Peyer's patch (tissue), 4 donors: ENCODE measurements at regions not wholly inside any gene's neighbourhood (a gene's known extent, or its start where the extent isn't known, plus 50 kb on each side); places are given as distances from the start of the nearest gene placed in this dataset.
A peak's percentile ranks its signal among the peaks of the same experiment; 100 is the strongest.

Experiments used
- DNase-seq, 3 donors: peaks; one replicate each; pipeline ENCODE4 v3.0.0-alpha.2; 2017 to 2019
- H3K27ac ChIP-seq, 4 donors: fragments of 200-600 bp; sonication (generic); one replicate each; pipeline ENCODE4 v1.5.1; 2016 to 2019
- H3K27me3 ChIP-seq, 2 donors: fragments of 200-600 bp; sonication (generic); one replicate each; pipeline ENCODE4 v1.5.1; 2019
- H3K36me3 ChIP-seq, 3 donors: fragments of 200-600 bp; sonication (generic); one replicate each; pipeline ENCODE4 v1.5.1; 2016 to 2019
- H3K4me1 ChIP-seq, 4 donors: fragments of 200-600 bp; sonication (generic); one replicate each; pipeline ENCODE4 v1.5.1; 2016 to 2019
- H3K4me3 ChIP-seq, 4 donors: fragments of 200-600 bp; sonication (generic); 1 replicate in 3 of 4; 2 replicates in 1 of 4; pipeline ENCODE4 v1.5.1; 2016 to 2019; ENCODE audit warnings: mild to moderate bottlenecking in 1 of 4
- H3K9me3 ChIP-seq, 4 donors: fragments of 200-600 bp; sonication (generic); one replicate each; pipeline ENCODE4 v1.5.1; 2016 to 2019; ENCODE audit warnings: mild to moderate bottlenecking in 1 of 4
- POLR2A ChIP-seq, 2 donors: fragments of 450-650 bp; IDR thresholded peaks; one replicate each; pipeline ENCODE4 v1.5.1; 2017; ENCODE audit warnings: antibody characterized with exemption in 2 of 2, mild to moderate bottlenecking in 2 of 2, moderate library complexity in 2 of 2
- TF ChIP-seq, protein P1 (sequence below), 6 experiments: fragments of 450-650 bp in 4 of 6; fragments of 200-600 bp in 2 of 6; sonication (generic) in 1 of 6; IDR thresholded peaks; one replicate each; pipeline ENCODE4 v1.5.1; 2017 to 2019; ENCODE audit warnings: antibody characterized with exemption in 6 of 6, mild to moderate bottlenecking in 3 of 6, moderate library complexity in 1 of 6

GRCh38 chr1:36580524-36580923 is 97.8 kb upstream of the CSF3R start:
- Histone ChIP-seq H3K4me1 (no peaks in the 10 kb centered on the region), H3K4me3 (no peak overlapping the region), H3K27ac (no peak overlapping the region), H3K27me3 (no peaks in the 10 kb centered on the region), H3K36me3 (no peaks in the 10 kb centered on the region), H3K9me3 (no peaks in the 10 kb centered on the region)
- no peak for DNase-seq
- TF ChIP-seq POLR2A (IDR thresholded peaks at IDR 0.05) = no peak
- TF ChIP-seq, protein P1, sequence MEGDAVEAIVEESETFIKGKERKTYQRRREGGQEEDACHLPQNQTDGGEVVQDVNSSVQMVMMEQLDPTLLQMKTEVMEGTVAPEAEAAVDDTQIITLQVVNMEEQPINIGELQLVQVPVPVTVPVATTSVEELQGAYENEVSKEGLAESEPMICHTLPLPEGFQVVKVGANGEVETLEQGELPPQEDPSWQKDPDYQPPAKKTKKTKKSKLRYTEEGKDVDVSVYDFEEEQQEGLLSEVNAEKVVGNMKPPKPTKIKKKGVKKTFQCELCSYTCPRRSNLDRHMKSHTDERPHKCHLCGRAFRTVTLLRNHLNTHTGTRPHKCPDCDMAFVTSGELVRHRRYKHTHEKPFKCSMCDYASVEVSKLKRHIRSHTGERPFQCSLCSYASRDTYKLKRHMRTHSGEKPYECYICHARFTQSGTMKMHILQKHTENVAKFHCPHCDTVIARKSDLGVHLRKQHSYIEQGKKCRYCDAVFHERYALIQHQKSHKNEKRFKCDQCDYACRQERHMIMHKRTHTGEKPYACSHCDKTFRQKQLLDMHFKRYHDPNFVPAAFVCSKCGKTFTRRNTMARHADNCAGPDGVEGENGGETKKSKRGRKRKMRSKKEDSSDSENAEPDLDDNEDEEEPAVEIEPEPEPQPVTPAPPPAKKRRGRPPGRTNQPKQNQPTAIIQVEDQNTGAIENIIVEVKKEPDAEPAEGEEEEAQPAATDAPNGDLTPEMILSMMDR (IDR thresholded peaks at IDR 0.05) = no peak

DNA sequence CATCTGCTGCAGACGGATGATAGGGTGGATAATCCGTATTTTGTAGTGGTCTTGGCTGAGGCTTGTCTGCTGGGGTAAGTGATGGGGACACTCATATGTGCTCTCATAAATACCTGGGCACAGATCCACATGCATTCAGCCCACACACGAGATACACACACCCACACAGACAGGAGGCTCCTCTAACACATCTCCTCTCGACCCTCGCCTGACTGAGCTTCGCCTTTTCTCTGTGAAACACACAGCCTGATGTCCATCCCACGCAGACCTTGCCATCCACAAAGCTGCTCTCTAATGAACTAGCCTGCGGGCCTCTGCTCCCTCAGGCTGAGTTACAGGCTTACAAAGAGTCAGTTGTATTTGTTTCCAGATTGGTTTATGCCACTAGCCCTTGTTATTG is 96.3 kb upstream of the CSF3R start:
- Histone ChIP-seq H3K27me3 (no peaks in the 10 kb centered on the region), H3K4me1 (no peaks in the 10 kb centered on the region), H3K36me3 (no peaks in the 10 kb centered on the region), H3K27ac (no peak overlapping the region), H3K4me3 (no peak overlapping the region), H3K9me3 (no peaks in the 10 kb centered on the region)
- DNase-seq = no peak
- TF ChIP-seq, protein P1 (IDR thresholded peaks at IDR 0.05) = no peak
- TF ChIP-seq POLR2A (IDR thresholded peaks at IDR 0.05) = no peak

GRCh38 chr1:36576551-36577110 is 93.9 kb upstream of the CSF3R start:
- H3K36me3 ChIP-seq = no peaks in the 10 kb centered on the region
- H3K4me3 ChIP-seq = no peak overlapping the region
- no peak overlapping the region for H3K27ac ChIP-seq
- no peaks in the 10 kb centered on the region for H3K27me3 ChIP-seq
- H3K9me3 ChIP-seq = no peaks in the 10 kb centered on the region
- no peak for DNase-seq
- no peaks in the 10 kb centered on the region for H3K4me1 ChIP-seq
- TF ChIP-seq POLR2A (IDR thresholded peaks at IDR 0.05) = no peak
- TF ChIP-seq, protein P1 (IDR thresholded peaks at IDR 0.05) = no peak

DNA sequence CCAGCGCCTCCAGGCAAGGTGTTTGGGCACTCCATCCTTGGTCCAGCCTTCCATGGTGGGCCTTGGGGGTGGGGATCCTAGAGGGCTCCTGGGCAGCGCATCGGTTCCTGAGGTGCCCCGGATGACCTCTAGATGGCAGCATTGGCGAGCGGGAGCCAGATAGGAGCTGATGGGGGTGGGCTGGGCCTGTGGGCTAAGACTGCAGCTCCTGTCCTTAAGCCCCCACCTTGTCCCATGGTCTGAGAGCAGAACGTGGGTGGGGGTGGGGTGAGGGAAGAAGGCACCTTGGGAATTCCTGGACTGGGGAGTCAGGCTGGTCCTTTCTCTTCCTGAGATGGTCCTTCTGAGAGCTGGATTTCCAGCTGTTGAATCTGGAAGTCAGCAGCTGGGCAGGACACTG is 93.4 kb upstream of the CSF3R start:
- DNase-seq = peak; percentile 31 to 68 (median 63)

DNA sequence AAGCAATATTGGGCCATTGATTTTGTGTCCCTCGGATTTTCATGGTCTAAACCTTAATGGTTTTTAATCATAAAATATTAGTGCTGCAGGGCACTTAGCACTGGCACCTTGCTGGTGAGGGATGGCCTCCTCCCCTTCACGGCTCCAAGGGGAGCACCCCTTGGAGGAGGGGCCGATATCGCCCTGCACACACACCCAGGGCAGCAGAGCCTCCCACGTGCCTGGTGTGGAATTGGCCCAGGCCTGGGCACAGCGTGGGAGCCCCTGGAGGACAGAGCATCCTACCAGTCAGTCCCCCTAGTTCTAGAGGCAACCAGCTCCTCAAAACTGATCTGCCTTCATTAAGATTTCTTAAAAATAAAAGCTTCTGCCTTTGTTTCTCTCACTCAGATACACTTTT is 90.7 kb upstream of the CSF3R start:
- Histone ChIP-seq H3K4me1 (no peaks in the 10 kb centered on the region), H3K27me3 (no peaks in the 10 kb centered on the region)
- no peak for TF ChIP-seq POLR2A (IDR thresholded peaks at IDR 0.05)
- TF ChIP-seq, protein P1 (IDR thresholded peaks at IDR 0.05) = no peak

More for the DNA sequence above, 93.4 kb upstream of the CSF3R start:
- Histone ChIP-seq H3K27ac (no peak overlapping the region), H3K4me1 (no peaks in the 10 kb centered on the region), H3K36me3 (no peaks in the 10 kb centered on the region), H3K9me3 (no peaks in the 10 kb centered on the region), H3K27me3 (no peaks in the 10 kb centered on the region), H3K4me3 (no peak overlapping the region)
- TF ChIP-seq POLR2A (IDR thresholded peaks at IDR 0.05) = no peak
- TF ChIP-seq, protein P1 (IDR thresholded peaks at IDR 0.05) = peak in 5 of 6 experiments; percentile 41 to 74 (median 55)

DNA sequence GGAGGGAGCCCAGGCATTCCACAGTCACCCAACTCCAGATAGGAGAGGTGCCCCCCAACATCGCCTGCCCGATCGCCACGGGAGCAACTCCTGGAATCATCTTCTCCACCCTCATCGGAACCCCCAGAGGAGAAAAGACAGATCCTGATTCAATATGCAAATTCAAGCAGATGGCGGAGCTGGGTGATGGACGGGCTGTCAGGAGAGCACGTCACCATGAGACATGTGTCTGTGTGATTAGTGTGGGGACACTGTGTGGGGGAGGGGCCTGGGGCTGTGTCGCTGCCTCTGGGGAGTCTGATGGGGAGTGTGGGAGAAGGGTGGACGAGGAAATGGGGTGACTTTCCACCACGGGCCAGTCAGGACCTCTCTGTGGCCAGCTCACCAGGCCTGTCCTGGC is 90.2 kb upstream of the CSF3R start:
- no peak for TF ChIP-seq POLR2A (IDR thresholded peaks at IDR 0.05)
- TF ChIP-seq, protein P1 (IDR thresholded peaks at IDR 0.05) = no peak
- no peak overlapping the region for H3K27ac ChIP-seq
- no peak overlapping the region for H3K4me3 ChIP-seq
- no peaks in the 10 kb centered on the region for H3K36me3 ChIP-seq
- no peaks in the 10 kb centered on the region for H3K9me3 ChIP-seq
- no peaks in the 10 kb centered on the region for H3K4me1 ChIP-seq
- no peak for DNase-seq
- H3K27me3 ChIP-seq = no peaks in the 10 kb centered on the region

More for the DNA sequence above, 90.7 kb upstream of the CSF3R start:
- no peaks in the 10 kb centered on the region for H3K9me3 ChIP-seq
- DNase-seq = no peak
- no peak overlapping the region for H3K27ac ChIP-seq
- no peak overlapping the region for H3K4me3 ChIP-seq
- H3K36me3 ChIP-seq = no peaks in the 10 kb centered on the region
